GM12878 (cell line): ENCODE measurements at regions not wholly inside any gene's neighbourhood (a gene's known extent, or its start where the extent isn't known, plus 50 kb on each side); places are given as distances from the start of the nearest gene placed in this dataset.

Experiments
- NFIC ChIP-seq: IDR thresholded peaks from 2 replicates; pipeline ENCODE4 v1.6.1; 2012; ENCODE audit warnings: low read depth, mild to moderate bottlenecking, inconsistent platforms, low read length, moderate library complexity
- RCOR1 ChIP-seq: conservative IDR thresholded peaks from 2 replicates; pipeline ENCODE4 v1.6.1; 2012; ENCODE audit warnings: low read depth, low read length, improper control_type of control experiment
- TBL1XR1 ChIP-seq: IDR thresholded peaks from 2 replicates; pipeline ENCODE4 v1.6.1; 2012; ENCODE audit warnings: low read depth, low read length, improper control_type of control experiment

DNA sequence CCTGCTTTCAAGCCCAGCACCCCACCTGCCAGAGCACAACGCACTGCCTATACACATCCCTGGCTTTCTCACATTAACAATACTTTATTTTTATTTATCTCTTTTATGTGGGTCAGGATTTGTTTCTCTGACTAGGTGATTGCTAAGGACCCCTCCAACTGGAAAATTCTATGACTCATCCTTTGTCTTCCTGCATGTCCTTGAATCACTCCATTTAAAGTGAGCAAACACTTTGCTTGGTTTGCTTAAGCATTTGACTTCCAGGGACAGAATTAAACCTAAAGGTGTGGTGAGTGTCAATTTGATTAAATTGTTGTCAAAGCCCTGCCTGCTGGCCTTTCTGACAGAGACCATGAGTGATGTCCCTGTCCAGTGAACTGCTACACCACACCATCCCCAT is 536.5 kb upstream of the BRINP1 start:
- no peak for TF ChIP-seq NFIC
- TF ChIP-seq RCOR1: no peak
- TF ChIP-seq TBL1XR1: no peak
